HFF-Myc (cell line): ENCODE measurements at regions not wholly inside any gene's neighbourhood (a gene's known extent, or its start where the extent isn't known, plus 50 kb on each side); places are given as distances from the start of the nearest gene placed in this dataset.

Experiments used
- DNase-seq: peaks from one replicate; pipeline ENCODE4 v3.0.0-alpha.2; 2011; ENCODE audit warnings: low read depth; ENCODE audit errors: extremely low read depth
- H3K4me3 ChIP-seq: replicated peaks from 2 replicates; pipeline ENCODE4 v1.5.1; 2011; ENCODE audit warnings: low read depth, mild to moderate bottlenecking, control low read depth, low read length
- TF ChIP-seq, protein P1 (sequence below): IDR thresholded peaks from 2 replicates; pipeline ENCODE4 v1.5.1; 2012; ENCODE audit warnings: mild to moderate bottlenecking, low read depth, low read length, control low read depth; ENCODE audit errors: missing control alignments

DNA sequence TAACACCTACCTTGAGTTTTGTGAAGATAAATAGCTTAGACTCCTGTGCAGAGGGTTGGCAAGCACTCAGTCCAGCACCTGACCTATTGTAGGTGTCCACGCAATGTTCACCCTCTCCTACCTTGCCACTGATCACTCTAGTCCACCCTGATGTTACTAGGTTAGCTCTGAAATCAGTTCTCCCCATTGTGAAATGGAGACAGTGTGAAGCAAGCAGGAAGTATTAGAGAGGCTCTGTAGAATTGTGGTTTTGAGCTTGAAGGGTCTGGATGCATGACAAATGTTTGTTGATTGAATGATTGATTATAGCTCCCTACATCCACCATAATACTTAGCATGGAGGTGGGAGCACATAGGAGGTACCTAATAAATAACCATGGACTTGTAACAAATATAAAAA is 199.7 kb downstream of the RPLP1 start:
- no peak for DNase-seq
- TF ChIP-seq, protein P1, sequence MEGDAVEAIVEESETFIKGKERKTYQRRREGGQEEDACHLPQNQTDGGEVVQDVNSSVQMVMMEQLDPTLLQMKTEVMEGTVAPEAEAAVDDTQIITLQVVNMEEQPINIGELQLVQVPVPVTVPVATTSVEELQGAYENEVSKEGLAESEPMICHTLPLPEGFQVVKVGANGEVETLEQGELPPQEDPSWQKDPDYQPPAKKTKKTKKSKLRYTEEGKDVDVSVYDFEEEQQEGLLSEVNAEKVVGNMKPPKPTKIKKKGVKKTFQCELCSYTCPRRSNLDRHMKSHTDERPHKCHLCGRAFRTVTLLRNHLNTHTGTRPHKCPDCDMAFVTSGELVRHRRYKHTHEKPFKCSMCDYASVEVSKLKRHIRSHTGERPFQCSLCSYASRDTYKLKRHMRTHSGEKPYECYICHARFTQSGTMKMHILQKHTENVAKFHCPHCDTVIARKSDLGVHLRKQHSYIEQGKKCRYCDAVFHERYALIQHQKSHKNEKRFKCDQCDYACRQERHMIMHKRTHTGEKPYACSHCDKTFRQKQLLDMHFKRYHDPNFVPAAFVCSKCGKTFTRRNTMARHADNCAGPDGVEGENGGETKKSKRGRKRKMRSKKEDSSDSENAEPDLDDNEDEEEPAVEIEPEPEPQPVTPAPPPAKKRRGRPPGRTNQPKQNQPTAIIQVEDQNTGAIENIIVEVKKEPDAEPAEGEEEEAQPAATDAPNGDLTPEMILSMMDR = no peak
- no peak overlapping the region for H3K4me3 ChIP-seq

DNA sequence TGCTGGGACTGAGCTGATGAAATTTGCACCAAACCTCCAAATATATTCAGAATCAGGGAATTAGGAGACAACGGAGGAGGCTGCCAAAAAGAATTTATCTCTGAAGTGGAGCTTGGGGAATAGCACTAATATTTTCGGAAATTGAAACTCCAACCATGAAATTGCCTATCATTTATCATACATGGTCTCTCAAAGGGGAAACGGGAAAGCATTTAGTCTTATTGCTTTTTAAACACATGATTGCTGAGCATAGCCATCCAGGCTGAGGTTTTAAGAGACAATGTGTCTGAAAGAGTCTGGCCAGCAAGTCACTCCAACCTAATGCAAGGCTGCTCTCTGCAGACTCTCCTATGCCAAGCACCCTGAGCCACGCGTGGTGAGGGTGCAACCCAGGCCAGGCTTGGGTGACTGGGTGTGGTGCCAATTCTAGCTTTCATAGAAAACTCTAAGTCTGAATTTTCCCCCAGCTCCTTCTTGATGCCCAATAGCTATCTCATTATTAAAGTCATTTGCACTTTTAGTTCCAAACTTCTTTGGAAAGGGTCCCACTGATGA is 200.2 kb downstream of the RPLP1 start:
- no peak overlapping the region for H3K4me3 ChIP-seq
- no peak for DNase-seq
- TF ChIP-seq, protein P1 = no peak

DNA sequence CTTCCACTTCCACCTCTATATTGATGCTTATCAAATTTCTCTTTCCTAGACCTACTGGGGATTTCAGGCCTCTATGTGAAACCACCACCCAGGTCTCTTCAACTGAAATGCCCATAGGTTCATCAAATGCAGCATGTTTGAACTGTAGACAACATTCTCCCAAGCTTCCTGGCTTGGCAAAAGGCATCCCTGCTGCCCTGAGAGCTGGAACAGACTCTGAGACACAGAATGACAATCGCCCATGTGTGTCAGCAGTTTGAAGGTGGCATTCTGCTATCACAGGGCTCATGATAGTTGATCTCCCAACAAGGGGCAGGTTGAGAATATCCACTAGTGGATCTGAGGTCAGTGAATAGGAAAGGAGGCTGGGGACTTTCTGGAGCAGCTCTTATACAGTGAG is 200.7 kb downstream of the RPLP1 start:
- no peak overlapping the region for H3K4me3 ChIP-seq
- TF ChIP-seq, protein P1 = no peak
- no peak for DNase-seq

DNA sequence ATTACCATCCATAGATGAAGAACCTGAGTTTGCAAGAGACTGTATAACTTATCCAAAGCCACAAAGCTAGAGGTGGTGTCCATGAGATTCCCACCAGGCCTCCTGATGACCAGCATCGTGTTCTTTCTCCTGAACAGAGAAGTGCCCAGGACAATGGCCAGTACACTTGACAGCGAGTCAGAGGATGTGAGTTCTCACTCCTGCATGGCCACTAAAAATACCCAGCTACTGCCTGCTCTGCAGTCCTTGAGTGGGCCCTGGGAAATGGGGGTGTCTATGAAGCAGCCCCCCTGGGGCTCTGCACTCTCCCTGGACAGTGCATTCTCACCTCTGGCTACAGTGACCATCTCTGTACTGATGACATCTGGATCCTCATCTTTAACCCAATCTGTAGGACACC is 201.2 kb downstream of the RPLP1 start:
- TF ChIP-seq, protein P1 = no peak
- DNase-seq = no peak
- H3K4me3 ChIP-seq = no peak overlapping the region

DNA sequence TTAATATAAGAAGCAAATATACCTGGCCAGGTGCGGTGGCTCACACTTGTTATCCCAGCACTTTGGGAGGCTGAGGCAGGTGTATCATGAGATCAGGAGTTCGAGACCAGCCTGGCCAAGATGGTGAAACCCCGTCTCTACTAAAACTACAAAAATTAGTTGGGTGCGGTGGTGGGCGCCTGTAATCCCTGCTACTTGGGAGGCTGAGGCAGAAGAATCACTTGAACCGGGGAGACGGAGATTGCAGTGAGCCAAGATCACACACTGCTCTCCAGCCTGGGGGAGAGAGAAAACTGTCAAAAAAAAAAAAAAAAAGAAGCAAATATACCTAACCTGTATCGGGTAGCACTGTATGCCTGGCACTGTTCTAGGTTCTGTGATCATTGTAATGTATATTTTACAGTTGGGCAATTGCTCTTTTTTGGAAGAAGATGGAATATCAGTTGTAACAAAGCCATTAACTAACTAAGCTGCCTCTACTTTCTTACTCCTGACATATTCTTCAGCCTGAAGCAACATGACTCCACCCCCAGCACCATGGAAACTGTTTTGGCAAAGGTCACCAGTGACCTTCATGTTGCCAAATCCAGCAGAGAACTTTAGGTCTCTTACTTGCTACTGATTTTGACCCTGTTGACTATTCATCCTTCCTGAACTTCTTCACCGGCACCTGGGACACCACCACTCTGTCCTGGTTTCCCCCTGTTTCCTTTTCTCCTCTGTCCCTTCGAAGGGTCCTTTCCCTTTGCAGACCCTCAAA is 203.8 kb downstream of the RPLP1 start:
- TF ChIP-seq, protein P1 = no peak
- H3K4me3 ChIP-seq = no peak overlapping the region
- no peak for DNase-seq

DNA sequence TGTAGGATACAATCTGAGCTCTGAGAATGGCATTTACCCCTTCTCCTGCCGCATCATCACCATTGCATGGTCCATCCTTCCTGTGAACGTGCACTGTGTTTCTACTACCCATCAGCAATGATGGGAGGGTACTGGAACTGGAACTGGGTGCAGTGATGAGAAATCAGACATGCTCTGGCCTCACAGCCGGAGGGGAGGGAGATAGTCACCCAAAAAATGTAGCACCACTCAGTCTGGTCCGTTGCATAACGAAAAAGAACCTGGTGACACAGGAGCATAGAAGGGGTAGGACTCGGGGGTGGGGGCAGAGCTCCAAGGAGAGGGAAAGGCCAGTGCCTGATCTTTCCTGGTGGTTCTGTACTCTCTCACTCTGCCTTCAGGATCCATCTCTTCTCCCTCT is 205.0 kb downstream of the RPLP1 start:
- no peak for DNase-seq
- TF ChIP-seq, protein P1 = no peak
- H3K4me3 ChIP-seq = no peak overlapping the region
